Activated CD8-positive, alpha-beta memory T cell treated with anti-CD3 and anti-CD28 coated beads for 36 hours (primary cell): ENCODE measurements at regions not wholly inside any gene's neighbourhood (a gene's known extent, or its start where the extent isn't known, plus 50 kb on each side); places are given as distances from the start of the nearest gene placed in this dataset.
"Not testable (repeated sequence)": the region's sequence is repeated elsewhere in the genome, so short reads cannot be mapped to it uniquely, and the experiment has no call there.

ENCODE experiments used
- CTCF ChIA-PET: fragments of 350-600 bp; sonication (Branson Sonifier 250); formaldehyde crosslinking; loops from one replicate; lab custom pipeline; 2021; ENCODE audit warnings: antibody characterized with exemption; lab: Charles Lee
- POLR2A ChIA-PET: fragments of 350-600 bp; sonication (Branson Sonifier 250); formaldehyde crosslinking; loops from one replicate; lab custom pipeline; 2021; ENCODE audit warnings: antibody characterized with exemption; lab: Charles Lee

- CTCF ChIA-PET: no interaction called here
- POLR2A ChIA-PET: no interaction called here
Observed at GRCh38 chr3:110344487-110344886, 727.1 kb upstream of the NECTIN3 start.

DNA sequence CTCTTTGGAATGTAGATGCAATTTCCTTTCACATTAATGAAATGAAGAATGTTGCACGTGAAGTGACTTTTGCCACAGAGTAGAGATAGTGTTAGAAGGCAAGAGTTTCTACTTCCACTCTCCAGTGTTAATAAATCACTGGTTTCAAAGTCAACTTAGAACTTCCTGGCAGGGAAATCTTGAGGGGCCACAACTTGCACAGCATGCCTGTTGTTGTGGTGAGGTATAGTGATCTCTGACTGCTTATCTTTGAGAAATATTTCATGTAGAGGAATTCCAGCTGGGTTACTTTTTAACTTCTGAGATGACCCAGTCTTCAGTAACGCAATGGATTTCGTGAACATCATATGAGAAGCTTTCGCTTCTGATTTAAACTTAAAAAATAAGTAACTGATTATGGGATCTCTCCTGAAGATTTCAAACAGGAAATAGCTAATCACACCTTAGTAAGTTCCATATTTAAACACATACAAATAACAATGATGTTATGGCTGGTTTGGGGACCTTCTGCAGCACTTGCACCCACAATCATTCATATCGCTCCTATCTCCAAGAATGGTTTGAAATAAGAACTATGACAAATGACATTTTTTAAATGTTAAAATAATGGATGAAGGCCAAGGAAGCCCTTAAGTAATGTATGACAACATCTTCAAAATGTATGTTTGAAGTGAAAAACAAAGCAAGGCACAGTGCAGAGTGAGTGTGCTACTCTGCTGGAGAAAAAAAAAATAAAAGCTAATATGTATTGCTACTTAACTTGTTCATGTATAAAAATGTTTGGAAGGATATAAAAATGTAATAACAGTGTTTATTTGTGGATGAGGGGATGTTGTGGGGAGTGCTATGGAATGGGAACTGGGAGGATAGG is 726.5 kb upstream of the NECTIN3 start:
- ChIA-PET POLR2A (no interaction called here), CTCF (no interaction called here)

- ChIA-PET POLR2A (no interaction called here), CTCF (no interaction called here)
Observed at GRCh38 chr3:110349295-110349694, 722.3 kb upstream of the NECTIN3 start.

- POLR2A ChIA-PET: no interaction called here
- CTCF ChIA-PET: no interaction called here
Observed at GRCh38 chr3:110352841-110353604, 718.6 kb upstream of the NECTIN3 start.

GRCh38 chr3:110362751-110363150 is 708.9 kb upstream of the NECTIN3 start:
- POLR2A ChIA-PET: no interaction called here
- CTCF ChIA-PET: no interaction called here

GRCh38 chr3:110367289-110367688 is 704.3 kb upstream of the NECTIN3 start:
- POLR2A ChIA-PET, CTCF ChIA-PET: not testable (repeated sequence)

GRCh38 chr3:110375751-110376518 is 695.7 kb upstream of the NECTIN3 start:
- CTCF ChIA-PET: no interaction called here
- POLR2A ChIA-PET: no interaction called here

DNA sequence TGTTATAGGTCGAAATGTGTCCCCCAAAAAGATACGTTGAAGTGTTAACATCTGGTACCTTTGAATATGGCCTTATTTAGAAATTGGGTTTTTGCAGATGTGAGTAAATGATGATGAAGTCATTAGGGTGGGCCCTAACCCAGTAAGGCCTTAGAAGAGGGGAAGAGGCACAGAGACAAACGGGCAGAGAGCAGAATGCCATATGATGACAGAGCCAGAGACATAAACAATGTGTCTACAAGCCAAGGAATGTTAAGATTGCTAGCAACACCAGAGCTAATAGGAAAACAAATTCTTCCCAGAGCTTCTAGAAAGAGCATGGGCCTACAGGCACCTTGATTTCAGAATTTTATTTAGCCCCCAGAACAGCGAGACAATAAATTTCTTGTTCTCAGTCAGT is 693.1 kb upstream of the NECTIN3 start:
- CTCF ChIA-PET: no interaction called here
- POLR2A ChIA-PET: no interaction called here

- POLR2A ChIA-PET: no interaction called here
- CTCF ChIA-PET: no interaction called here
Observed at GRCh38 chr3:110381992-110382391, 689.6 kb upstream of the NECTIN3 start.

DNA sequence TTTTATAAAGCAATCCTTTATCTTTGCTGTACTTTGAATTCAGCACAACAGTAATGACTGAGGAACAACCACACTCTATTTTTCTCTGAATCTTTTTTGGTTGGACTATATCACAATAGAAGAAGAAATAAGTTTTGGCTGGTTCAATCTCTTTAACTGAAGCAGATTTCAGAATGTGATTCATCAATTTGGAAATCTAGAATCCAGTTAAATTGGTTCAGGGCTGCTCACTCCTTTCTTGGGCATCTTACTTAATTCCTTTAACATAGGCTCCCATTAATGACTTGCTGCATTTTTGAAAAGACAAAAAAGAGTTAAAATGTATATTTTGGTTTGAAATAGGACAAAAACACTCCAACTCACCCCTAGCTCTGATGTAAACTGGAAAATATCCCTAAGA is 688.3 kb upstream of the NECTIN3 start:
- ChIA-PET CTCF (no interaction called here), POLR2A (no interaction called here)

DNA sequence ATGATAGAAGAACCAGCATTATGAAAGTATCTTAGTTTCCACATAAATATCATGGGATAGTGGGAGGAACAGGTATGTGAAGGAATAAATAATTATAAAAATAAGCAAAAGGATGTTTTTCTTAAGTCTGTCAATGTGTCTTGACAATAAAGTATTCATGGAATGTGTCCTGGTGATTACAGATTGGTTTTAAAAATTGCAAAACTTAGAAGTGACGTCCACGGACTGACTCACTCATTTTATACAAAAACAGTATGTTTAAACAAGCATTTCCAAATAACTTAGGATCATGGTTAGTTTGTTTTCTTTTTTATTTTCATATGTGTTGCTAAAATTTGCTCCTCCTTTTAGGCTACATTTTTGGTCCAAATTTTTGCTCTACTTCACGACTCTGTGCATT is 687.0 kb upstream of the NECTIN3 start:
- POLR2A ChIA-PET: no interaction called here

DNA sequence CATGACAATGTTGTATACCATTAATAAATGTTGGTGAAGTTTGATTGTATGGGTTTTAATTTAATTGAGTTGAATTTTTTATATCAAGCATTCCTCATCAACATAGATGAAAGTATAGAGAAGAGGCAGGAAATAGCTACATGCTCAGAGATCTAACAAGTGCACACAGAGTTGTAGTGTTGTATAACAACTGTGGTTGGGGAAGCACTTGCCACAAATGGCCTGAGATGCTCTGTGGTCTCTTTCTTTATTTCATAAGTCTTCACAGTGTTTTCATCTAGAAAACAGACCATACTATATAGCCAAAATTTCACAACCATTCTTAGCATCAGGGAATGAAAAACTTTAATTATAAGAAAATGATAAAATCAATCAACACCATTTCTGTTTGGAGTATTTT is 682.6 kb upstream of the NECTIN3 start:
- ChIA-PET POLR2A (no interaction called here), CTCF (no interaction called here)

More for the DNA sequence above, 687.0 kb upstream of the NECTIN3 start:
- CTCF ChIA-PET: no interaction called here

- ChIA-PET POLR2A (no interaction called here), CTCF (no interaction called here)
Observed at GRCh38 chr3:110390372-110390771, 681.2 kb upstream of the NECTIN3 start.

GRCh38 chr3:110391042-110391441 is 680.6 kb upstream of the NECTIN3 start:
- POLR2A ChIA-PET: no interaction called here

GRCh38 chr3:110391640-110392395 is 679.8 kb upstream of the NECTIN3 start:
- ChIA-PET CTCF (no interaction called here), POLR2A (no interaction called here)

More at GRCh38 chr3:110391042-110391441, 680.6 kb upstream of the NECTIN3 start:
- CTCF ChIA-PET: no interaction called here

- ChIA-PET POLR2A (no interaction called here), CTCF (no interaction called here)
Observed at GRCh38 chr3:110393941-110394340, 677.7 kb upstream of the NECTIN3 start.

GRCh38 chr3:110397115-110397514 is 674.5 kb upstream of the NECTIN3 start:
- ChIA-PET CTCF (no interaction called here), POLR2A (no interaction called here)

GRCh38 chr3:110400315-110400714 is 671.3 kb upstream of the NECTIN3 start:
- CTCF ChIA-PET: no interaction called here

GRCh38 chr3:110405830-110406585 is 665.6 kb upstream of the NECTIN3 start:
- CTCF ChIA-PET: no interaction called here
- POLR2A ChIA-PET: no interaction called here

More at GRCh38 chr3:110400315-110400714, 671.3 kb upstream of the NECTIN3 start:
- POLR2A ChIA-PET: no interaction called here
